ENCODE measurements at regions not wholly inside any gene's neighbourhood (a gene's known extent, or its start where the extent isn't known, plus 50 kb on each side); places are given as distances from the start of the nearest gene placed in this dataset.

DNA sequence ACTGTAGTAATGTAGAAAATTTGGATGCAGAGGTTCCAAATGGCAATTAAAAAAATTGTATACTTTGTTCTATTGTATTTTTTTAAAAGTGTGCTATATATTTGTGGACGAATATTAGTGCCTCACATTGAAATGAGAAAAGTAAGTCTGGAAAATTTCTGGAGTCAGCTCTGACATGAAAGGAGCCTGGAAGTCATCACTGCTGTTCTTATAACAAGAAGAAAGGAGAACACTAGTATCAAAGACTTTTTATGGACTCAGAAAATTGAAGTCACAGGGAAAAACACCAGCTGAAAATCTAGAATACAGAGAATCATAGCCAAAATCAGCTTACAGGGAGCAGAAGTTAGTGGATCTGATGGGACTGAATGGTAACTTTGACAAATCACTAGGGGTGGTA, 1450.7 kb upstream of the SPRY2 start:
- DNase-seq (ENCODE audit: low read depth), result no peak

DNA sequence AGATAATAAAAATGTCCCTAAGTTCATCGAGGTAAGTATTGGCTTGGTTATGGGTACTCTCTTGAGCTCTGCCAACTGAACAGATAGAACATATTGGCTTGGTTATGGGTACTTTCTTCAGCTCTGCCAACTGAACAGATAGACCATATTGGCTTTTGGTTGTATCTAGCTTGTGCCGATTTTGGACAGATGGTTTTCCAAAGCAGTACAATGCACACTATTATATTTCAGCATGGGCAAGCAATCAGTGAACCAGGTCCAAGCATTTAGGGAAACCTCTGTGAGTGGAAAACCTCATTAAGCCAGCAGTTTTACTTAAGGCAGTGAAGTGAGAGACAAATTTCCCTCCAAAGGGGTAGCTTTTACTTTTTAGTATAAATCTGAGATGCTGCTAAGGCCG, 1440.5 kb upstream of the SPRY2 start:
- DNase-seq (ENCODE audit: low read depth), result no peak

DNA sequence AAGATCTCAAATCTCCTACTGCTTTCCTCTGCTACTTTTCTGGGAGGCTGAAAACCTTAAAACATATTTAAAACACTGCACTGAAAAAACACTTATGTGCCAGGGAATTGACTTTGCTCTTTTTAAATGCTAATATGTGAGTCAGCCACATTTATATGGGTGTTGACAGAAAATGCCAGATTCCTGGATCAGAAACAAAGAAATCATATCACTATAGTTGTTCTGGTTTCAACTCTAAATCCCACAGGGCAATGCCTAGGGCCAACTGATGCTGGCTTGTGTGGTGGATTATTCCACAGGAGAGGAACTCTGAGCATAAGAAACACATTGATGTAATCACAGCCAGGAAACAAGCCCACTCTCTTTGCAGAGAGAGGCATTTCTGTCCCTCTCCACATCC, 1439.0 kb upstream of the SPRY2 start:
- no peak for DNase-seq (ENCODE audit: low read depth)

DNA sequence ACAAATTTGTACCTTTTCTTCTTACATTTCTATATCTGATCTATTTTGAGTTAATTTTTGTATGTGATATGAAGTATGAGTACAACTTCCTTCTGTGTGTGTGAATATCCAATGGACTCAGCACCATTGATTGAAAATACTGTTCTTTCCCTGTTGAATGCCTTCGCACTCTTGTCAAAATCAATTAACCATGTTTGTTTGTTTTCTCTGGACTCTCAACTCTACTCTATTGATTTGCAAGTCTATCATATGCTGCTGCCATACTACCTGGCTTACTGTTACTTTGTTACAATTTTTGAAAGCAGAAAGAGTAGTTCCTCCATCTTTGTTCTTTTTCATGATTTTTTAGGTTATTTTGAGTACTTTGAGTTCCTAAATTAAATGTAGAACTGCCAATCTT, 1437.4 kb upstream of the SPRY2 start:
- no peak for DNase-seq (ENCODE audit: low read depth)

DNA sequence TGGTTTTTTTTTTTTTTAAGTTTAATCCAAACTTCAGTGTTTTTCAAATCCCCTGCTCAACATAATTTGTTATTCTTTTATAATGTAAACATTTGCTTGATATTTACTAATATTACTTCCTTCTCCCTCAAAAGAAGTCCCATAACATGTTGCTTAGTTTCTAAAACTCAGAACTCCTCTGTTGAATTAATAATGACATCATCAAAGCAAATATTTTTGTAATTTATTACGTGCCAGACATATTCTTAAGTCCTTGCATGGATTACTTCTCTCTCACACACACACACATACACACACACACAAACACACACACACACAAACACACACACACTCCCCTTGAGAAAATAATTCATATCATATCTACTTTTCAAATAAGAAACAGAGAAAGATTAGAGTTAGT, 1432.3 kb upstream of the SPRY2 start:
- no peak for DNase-seq (ENCODE audit: low read depth)

DNA sequence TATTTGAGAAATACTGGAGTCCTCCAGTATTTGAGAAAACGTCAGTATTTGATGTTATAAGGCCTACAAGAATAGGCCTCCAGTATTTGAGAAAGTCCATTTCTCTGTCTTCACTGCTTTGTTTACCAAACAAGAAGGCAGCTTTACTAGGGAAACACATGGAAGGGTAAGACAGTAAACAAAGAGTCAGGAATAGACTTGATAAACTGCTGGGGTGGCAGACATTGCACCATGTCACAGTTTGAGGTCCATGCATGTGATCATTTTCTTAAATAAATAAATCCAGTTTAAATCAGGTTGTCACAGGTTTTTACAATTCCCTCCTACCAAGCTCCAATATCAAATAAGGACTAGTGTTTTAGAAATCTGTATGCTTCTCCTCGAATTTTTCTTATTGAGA, 1431.0 kb upstream of the SPRY2 start:
- no peak for DNase-seq (ENCODE audit: low read depth)

DNA sequence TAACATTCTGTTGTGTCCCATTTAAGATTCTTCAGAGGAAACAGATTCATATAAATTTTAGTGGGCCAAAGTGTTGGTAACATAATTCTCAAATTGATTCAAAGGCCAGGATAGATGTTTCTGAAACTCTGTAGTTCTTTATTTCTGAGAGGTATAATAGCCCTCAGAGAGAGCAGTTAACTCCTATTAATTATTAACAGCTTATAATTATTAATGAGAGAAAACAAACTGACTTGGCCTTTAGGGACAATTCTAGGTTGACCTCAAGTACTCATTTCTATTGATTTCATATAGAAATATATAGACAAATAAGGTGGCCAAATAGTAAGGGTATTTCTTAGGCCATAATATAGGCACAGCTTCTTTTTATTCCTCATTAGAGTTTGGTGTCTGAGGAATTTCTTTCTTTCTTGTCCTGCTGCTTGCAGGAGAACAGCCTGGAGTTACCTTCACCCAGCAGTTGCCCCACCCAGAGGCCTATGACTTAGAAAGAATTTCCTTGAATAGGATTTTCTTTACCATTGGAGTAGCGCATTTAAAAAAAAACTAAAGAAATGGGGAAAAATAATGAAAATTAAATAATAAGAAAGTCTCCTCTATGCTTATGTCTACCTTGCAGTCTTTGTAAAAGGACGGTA, 1430.1 kb upstream of the SPRY2 start:
- DNase-seq (ENCODE audit: low read depth), result no peak

DNA sequence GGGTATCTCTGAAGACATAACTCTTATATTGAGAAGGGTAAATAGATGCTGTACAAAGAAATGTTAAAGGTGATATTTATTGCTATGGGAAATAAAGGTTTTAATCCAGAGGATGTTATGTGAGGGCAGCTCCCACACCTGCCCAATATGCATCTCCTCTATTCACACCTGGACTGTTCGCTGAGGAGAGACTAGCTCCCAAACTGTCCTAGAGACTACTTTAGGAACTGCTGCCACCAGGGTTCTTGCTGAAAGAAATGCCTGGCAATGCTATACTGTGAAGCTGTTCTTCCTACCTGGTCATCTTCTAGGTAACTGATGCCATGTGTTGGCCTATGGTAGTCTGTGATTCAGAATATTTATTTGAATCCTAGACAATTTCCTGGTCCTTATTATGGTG, 1421.5 kb upstream of the SPRY2 start:
- no peak for DNase-seq (ENCODE audit: low read depth)

DNA sequence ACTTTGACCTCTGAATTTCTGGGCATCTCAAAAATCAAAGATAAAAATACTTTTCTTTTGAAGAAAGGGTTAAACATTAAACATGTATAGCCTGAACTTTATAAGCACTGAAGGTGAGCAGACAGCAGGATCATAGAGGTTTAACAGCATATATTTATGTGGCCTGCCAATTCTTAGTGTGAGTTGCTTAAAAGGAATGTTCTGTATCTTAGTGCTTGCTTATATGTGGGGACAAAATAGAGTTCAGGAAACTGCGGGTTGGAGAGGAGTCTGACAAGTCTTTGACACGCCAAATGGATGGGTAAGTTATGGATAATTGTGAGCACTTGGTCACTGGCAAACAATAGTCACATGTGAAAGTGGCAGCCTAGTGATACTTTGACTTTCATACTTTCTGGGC, 1419.4 kb upstream of the SPRY2 start:
- DNase-seq (ENCODE audit: low read depth), result no peak

DNA sequence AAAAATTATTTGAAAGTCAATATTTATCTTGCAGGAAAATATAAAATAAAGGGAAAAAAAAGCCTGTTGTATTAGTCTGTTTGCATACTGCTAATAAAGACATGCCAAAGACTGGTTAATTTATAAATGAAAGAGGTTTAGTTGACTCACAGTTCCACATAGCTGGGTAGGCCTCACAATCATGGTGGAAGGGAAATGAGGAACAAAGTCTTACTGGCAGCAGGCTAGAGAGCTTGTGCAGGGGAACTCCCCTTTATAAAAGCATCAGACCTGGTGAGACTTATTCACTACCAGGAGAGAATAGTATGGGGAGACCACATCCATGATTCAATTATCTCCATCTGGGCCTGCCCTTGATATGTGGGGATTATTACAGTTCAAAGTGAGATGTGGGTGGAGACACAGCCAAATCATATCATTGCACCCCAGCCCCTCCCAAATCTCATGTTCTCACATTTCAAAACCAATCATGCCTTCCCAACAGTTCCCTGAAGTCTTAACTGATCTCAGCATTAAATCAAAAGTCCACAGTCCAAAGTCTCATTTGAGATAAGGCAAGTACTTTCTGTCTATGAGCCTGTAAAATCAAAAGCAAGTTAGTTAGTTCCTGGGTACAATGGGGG, 1416.5 kb upstream of the SPRY2 start:
- no peak for DNase-seq (ENCODE audit: low read depth)

DNA sequence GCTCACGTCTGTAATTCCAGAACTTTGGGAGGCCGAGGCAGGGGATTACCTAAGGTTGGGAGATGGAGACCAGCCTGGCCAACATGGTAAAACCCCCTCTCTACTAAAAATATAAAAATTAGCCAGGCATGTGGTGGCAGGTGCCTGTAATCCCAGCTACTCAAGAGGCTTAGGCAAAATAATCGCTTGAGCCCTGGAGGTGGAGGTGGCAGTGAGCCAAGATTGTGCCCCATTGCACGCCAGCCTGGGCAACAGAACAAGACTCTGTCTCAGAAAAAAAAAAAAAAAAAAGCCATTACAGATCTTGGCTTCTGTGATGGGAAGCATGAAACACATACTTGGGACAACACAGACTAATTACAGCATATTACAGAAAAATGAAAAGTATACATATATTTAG, 1404.5 kb upstream of the SPRY2 start:
- DNase-seq (ENCODE audit: low read depth), result no peak

DNA sequence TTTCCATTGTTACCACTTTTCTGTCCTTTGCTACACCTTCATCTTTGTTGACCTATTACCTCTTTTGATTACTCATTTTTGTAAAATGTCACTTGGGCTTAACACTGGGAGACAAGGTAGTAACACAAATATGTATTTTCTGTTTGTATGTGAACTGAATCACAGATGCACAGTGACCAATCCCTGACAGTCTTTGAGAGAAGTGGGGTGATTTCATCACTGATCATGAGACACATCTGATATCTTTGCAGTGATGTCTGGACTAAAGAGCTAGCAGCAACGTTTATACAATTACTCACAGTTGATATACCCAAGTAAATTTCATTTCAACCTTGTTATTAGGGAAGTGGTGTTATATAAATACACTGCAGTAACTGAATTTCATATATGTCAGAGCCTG, 1397.4 kb upstream of the SPRY2 start:
- DNase-seq (ENCODE audit: low read depth), result no peak

DNA sequence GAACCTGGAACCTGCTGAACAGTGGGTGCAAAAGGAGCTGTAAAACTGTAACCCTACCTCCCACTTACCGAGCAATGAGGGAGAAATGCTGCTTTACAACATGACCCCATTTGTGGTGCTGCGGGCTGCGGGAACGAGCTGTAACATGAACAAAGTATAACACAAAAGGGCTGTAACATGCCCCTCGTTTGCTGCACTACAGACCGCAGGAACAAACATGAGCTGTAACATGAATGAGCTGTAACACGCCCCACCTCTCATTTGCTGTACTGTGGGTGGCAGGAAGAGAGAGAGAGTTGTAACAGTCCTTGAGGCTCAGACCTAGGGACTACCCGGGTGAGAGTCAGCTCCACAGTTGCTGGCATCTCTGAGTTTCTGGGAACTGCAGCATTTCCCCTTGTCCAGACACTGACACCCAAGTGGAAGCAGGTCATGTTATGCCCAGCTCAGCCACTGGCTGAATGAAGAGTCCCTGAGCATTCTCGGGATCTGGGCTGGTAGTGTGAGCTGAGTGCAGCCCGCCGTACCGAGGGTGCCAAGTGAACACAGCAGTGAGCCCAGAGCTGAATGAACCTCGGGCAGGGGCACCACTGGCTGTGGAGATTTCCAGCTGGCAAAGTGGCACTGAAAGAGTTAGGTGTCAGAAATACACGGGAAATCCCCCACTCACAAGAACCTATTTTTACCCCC, 1385.3 kb upstream of the SPRY2 start:
- DNase-seq (ENCODE audit: low read depth), result no peak

DNA sequence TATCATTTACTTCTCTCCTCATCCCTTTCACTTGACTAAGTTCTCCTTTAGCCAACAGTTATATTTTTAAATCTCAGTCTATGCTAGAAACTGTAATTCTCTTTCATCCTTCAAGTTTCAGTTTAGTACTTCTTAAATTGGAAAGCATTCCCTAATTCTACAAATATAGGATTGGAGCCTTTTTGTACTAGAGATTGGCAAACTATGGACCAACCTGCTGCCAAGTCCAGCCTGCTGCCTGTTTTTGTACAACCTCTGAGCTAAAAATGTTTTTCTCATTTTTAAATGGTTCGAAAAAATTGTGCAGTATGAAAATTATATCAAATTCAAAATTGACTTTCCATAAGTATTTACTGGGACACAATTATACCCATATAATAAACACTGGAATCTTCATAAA, 1381.5 kb upstream of the SPRY2 start:
- DNase-seq (ENCODE audit: low read depth), result no peak

DNA sequence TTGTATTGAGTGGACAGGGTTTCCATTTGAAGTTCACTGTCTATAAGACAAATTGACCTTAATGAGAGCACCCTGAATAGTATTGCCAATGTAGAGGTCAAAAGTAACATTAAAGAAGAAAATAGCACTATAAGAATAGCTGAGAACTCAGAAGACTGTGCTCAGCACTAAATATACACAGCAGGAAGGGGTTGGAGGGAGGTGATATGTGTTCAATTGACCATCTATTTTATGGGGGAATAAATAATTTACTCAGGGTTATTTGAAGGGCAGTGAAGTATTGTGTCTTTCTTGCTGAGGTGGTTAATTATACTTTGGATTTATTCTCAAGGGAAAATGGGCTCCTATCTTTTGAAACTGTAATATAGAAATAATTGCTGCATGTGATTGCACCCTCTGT, 1380.5 kb upstream of the SPRY2 start:
- DNase-seq (ENCODE audit: low read depth), result no peak

DNA sequence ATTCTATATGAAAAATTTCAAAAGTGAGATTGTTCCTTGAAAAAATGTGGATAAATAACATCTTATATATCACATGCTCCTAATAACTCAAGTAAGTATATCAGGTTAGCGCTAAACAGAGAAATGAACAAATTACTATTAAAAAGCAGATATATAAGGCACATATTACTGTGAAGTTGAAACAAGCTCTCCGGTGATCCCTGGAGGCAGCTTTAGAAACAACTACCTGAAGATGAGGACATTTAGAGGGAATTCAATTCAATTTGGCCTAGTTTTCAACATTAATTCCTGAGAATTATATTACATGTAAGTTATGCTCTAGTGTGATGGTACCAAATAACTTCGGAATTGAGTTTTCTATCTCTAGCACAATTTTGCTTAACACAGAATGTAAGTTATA, 1373.6 kb upstream of the SPRY2 start:
- no peak for DNase-seq (ENCODE audit: low read depth)

DNA sequence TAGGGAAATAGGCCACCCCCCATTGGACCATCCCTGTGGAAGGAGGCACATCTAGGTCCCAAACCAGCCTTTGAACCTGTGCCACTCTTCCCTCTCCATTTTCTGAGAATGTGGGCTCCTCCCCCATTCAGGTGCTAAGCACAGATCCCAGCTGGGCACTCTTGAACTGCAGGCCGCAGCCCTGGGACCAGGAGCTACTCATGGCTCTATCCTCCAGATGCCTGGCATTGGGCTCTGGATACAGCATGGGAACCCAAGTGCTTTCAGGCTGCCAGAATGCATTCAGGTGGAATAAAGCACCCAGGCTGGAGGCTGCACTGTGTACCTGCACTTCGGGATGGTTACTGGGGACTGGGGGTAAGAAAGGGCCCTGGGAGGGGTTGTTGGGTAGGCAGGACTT, 1372.3 kb upstream of the SPRY2 start:
- DNase-seq (ENCODE audit: low read depth), result no peak

DNA sequence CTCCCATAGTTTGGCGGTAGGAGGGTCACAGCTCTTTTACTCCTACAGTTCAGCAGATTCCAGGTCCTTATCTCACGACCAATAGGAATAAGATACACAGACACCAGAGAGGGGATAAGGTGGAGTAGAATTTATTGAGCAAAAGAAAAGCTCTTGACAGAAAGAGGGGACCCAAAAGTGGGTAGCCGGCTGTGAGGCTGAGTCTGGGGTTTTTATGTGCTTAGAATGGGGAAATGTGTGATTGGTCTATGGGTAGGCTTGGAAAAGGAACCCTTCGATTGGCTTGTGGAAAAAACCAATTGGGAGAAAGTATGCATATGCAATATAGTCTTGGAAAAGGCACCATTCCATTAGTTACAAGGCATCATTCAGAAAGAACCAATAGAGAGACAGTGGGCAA, 1356.9 kb upstream of the SPRY2 start:
- DNase-seq (ENCODE audit: low read depth), result no peak

DNA sequence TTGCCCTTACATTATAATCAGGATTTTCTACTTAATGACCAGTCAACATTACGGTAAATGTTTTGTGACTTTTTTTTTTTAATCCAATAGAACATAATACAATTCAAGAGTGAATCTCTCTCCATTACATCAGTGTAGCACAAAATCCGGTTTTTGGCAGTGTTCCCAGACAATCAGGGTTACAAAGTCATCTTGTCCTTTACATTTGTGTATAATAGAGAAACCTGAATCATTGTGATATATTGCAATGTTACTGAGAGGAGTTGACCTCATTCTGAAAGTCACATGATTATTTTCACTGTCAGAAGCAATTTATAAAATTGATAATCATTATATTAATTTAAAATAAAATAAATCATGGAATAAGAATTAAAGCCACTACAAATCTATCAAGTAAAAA, 1346.0 kb upstream of the SPRY2 start:
- DNase-seq (ENCODE audit: low read depth), result no peak

DNA sequence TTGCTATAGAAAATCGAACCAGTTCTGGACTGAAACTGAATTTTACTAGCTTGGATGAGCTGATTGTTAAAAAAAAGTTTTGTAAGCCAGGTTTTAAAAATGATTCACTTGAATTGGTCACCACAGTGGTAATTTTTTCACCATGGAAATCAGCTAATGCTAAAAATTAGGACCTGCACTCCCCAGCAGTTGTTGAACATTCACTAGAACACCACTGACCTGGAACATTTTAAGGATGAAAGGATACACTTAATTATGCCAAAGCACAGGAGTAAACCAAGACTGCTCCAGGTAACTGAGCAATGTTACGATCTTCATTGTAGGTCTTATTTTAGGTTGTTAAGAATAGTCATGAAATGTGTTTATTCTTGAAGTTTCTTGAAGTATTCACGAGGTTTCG, 1342.6 kb upstream of the SPRY2 start:
- DNase-seq (ENCODE audit: low read depth), result no peak

DNA sequence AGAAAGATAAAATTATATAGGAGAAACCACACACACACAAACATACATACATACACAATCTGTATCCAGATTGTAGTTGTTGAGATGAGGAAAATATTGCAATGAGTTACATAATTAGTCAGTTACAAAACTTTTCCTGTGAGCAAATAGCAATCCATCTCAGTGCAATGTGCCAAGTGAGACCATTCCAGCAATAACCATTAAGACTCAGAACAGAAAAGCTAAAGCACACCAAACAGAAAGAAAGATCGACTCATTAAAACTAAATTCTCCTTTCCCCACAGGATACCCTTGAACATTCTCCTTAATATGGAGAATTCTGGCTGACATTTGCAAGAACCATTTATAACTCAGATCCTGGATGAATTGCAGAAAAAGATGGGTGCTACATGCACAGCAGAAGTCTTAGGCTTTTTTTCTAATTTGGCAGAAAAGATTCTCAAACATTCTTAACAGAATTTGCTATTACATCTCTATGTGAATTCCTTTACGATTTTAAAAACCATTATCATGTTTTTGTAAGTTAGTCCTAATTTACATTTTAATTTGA, 1341.2 kb upstream of the SPRY2 start:
- no peak for DNase-seq (ENCODE audit: low read depth)

DNA sequence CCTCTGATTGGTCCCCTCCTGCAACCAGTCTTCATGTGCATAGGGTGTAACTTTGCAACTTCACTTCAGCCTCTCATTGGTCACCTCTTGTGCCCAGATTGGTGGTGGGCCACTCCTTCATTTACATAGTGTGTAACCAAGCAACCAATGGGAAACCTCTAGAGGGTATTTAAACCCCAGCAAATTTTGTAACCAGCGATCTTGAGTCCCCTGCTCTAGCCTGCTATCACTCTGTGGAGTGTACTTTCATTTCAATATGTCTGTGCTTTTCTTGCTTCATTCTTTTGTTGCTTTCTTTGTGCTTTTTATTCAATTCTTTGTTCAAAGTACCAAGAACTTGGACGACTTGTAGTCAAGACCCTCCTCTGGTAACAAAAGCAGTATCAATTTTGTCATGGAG, 1336.9 kb upstream of the SPRY2 start:
- no peak for DNase-seq (ENCODE audit: low read depth)

DNA sequence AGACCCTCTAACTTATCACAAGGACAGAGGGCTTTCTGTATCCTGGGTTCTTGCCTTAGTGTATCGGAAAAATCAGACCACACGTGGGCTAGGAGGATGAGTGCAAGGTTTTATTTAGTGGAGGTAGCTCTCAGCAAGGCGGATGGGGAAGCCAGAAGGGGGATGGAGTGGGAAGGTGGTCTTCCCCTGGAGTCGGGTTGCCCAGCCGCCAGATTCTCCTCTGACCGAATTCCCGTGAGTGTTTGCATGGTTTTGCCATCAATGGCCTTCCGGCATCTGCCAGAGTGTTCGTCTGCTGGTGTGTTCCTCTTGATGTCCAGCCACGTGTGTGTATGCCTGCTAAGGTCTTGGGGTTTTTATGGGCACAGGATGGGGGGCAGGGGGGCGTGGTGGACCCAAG, 1335.1 kb upstream of the SPRY2 start:
- DNase-seq (ENCODE audit: low read depth), result no peak

DNA sequence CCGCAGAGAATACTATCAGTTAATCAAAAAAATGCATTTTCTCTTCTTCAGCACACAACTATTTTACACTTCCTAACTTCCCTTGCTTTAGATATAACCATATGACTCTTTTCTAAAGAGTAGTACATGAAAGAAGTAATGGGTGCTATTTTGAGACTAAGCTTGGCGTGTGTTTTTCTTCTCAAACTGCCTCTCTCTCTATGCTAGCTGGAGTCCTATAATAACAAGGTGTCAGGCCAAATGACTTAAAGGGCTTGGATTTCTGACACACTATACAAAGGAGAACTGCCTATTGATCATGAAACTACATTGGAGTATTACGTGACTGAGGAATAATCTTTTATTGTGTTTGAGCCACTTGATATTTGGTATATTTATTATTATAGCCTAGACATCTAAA, 1330.1 kb upstream of the SPRY2 start:
- no peak for DNase-seq (ENCODE audit: low read depth)

Measured in activated gamma-delta T cell treated with anti-CD3 and anti-CD28 coated beads, Interleukin-2, amount 50 U/mL, for 16 hours (primary cell).